Neural progenitor cell (in vitro differentiated cells): ENCODE measurements at regions not wholly inside any gene's neighbourhood (a gene's known extent, or its start where the extent isn't known, plus 50 kb on each side); places are given as distances from the start of the nearest gene placed in this dataset.

Experiments
- DNase-seq: peaks from one replicate; pipeline ENCODE4 v3.0.0-alpha.2; 2016; ENCODE audit warnings: low spot score
- H2AFZ ChIP-seq: fragments of 200-600 bp; sonication (generic); replicated peaks from 2 replicates; pipeline ENCODE4 v1.6.1; 2016; ENCODE audit warnings: antibody characterized with exemption
- H3F3A ChIP-seq: fragments of 200-600 bp; sonication (generic); 2 replicates; pipeline ENCODE4 v1.6.1; 2016; ENCODE audit warnings: antibody characterized with exemption, low read depth
- H3K27ac ChIP-seq: fragments of 200-600 bp; sonication (generic); 2 replicates; pipeline ENCODE4 v1.5.1; 2016; ENCODE audit warnings: mild to moderate bottlenecking
- H3K27me3 ChIP-seq: fragments of 200-600 bp; sonication (generic); 2 replicates; pipeline ENCODE4 v1.6.1; 2016; ENCODE audit warnings: mild to moderate bottlenecking, moderate library complexity
- H3K36me3 ChIP-seq: fragments of 200-600 bp; sonication (generic); 2 replicates; pipeline ENCODE4 v1.5.1; 2016
- H3K4me1 ChIP-seq: fragments of 200-600 bp; sonication (generic); 2 replicates; pipeline ENCODE4 v1.6.1; 2016; ENCODE audit warnings: mixed run types
- H3K4me2 ChIP-seq: fragments of 200-600 bp; sonication (generic); 2 replicates; pipeline ENCODE4 v1.6.1; 2016
- H3K4me3 ChIP-seq: fragments of 200-600 bp; sonication (generic); 2 replicates; pipeline ENCODE4 v1.5.1; 2016
- H3K79me2 ChIP-seq: fragments of 200-600 bp; sonication (generic); 2 replicates; pipeline ENCODE4 v1.6.1; 2016; ENCODE audit warnings: low read depth
- H3K9ac ChIP-seq: fragments of 200-600 bp; sonication (generic); 2 replicates; pipeline ENCODE4 v1.6.1; 2016
- H3K9me3 ChIP-seq: fragments of 200-600 bp; sonication (generic); 2 replicates; pipeline ENCODE4 v1.5.1; 2016; ENCODE audit warnings: low read depth
- H4K20me1 ChIP-seq: fragments of 200-600 bp; sonication (generic); 2 replicates; pipeline ENCODE4 v1.6.1; 2016; ENCODE audit warnings: low read depth
- H3K27ac Mint-ChIP-seq: 3 replicates; pipeline ENCODE4 v1.8.0; 2021; ENCODE audit warnings: mixed read lengths
- H3K27me3 Mint-ChIP-seq: 2 replicates; pipeline ENCODE4 v1.8.0; 2022; ENCODE audit warnings: low read depth, mild to moderate bottlenecking, inconsistent platforms, moderate library complexity, mixed read lengths; ENCODE audit not compliant: insufficient read depth
- H3K36me3 Mint-ChIP-seq: 3 replicates; pipeline ENCODE4 v1.8.0; 2021; ENCODE audit warnings: mixed read lengths
- H3K4me1 Mint-ChIP-seq: 3 replicates; pipeline ENCODE4 v1.8.0; 2021; ENCODE audit warnings: mixed read lengths
- H3K4me3 Mint-ChIP-seq: 3 replicates; pipeline ENCODE4 v1.8.0; 2021; ENCODE audit warnings: mild to moderate bottlenecking, moderate library complexity, mixed read lengths
- H3K9me3 Mint-ChIP-seq: 3 replicates; pipeline ENCODE4 v1.8.0; 2020; ENCODE audit warnings: mixed read lengths
- EZH2 ChIP-seq: fragments of 200-600 bp; sonication (generic); IDR thresholded peaks from 2 replicates; pipeline ENCODE4 v1.6.1; 2017; ENCODE audit warnings: antibody characterized with exemption, mild to moderate bottlenecking, moderate library complexity
- EZH2phosphoT487 ChIP-seq: fragments of 200-600 bp; sonication (generic); IDR thresholded peaks from 2 replicates; pipeline ENCODE4 v1.6.1; 2017; ENCODE audit warnings: antibody characterized with exemption
- TF ChIP-seq, protein P1 (sequence below): fragments of 200-600 bp; sonication (generic); IDR thresholded peaks from 2 replicates; pipeline ENCODE4 v1.5.1; 2017; ENCODE audit warnings: antibody characterized with exemption, mild to moderate bottlenecking

DNA sequence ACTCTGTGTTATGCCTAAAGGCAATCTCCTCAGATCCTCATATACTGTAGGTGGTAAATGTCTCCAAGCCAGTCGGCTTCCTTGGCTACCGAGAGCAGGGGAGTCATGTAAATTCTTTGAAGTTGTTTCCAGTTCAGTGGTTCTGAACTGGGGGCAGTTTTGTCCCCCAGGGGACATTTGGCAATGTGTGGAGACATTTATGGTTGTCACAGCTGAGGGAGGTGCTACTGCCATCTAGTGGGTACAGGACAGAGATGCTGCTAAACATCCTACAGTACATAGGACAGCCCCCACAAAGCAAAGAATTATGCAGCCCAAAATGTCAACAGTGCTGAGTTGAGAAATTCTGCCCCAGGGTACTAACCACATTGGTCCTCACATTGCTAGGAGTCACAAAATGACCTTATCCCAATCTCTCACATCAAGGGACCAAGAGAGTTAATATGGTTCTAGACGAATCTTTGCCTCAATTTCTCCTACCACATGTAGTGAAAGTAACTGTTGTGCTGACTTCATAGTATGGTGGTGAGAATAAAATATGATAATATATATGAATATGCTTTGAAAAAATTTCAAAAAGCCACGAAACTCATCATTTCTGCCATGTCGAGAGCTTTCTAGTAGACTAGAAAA, 104.4 kb upstream of the ARHGAP24 start:
- no peaks in the 10 kb centered on the region for H3K36me3 Mint-ChIP-seq
- H2AFZ ChIP-seq = no peak overlapping the region
- no peak overlapping the region for H3K4me3 Mint-ChIP-seq
- peaks cover 11% of the 10 kb centered on the region for H3K4me1 Mint-ChIP-seq
- no peaks in the 10 kb centered on the region for H3K27me3 ChIP-seq
- peaks cover 21% of the 10 kb centered on the region for H3F3A ChIP-seq
- no peak for TF ChIP-seq EZH2phosphoT487
- TF ChIP-seq, protein P1, sequence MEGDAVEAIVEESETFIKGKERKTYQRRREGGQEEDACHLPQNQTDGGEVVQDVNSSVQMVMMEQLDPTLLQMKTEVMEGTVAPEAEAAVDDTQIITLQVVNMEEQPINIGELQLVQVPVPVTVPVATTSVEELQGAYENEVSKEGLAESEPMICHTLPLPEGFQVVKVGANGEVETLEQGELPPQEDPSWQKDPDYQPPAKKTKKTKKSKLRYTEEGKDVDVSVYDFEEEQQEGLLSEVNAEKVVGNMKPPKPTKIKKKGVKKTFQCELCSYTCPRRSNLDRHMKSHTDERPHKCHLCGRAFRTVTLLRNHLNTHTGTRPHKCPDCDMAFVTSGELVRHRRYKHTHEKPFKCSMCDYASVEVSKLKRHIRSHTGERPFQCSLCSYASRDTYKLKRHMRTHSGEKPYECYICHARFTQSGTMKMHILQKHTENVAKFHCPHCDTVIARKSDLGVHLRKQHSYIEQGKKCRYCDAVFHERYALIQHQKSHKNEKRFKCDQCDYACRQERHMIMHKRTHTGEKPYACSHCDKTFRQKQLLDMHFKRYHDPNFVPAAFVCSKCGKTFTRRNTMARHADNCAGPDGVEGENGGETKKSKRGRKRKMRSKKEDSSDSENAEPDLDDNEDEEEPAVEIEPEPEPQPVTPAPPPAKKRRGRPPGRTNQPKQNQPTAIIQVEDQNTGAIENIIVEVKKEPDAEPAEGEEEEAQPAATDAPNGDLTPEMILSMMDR = peak; percentile 90
- H3K79me2 ChIP-seq = no peaks in the 10 kb centered on the region
- H3K4me3 ChIP-seq = no peak overlapping the region
- H3K27ac Mint-ChIP-seq = no peak overlapping the region
- peak; percentile 67 for DNase-seq
- H3K9me3 ChIP-seq = no peaks in the 10 kb centered on the region
- H3K9ac ChIP-seq = no peak overlapping the region
- no peaks in the 10 kb centered on the region for H3K9me3 Mint-ChIP-seq
- no peak overlapping the region for H3K4me2 ChIP-seq
- no peaks in the 10 kb centered on the region for H4K20me1 ChIP-seq
- peaks cover 2% of the 10 kb centered on the region for H3K27me3 Mint-ChIP-seq
- H3K27ac ChIP-seq = no peak overlapping the region
- peaks cover 29% of the 10 kb centered on the region for H3K4me1 ChIP-seq
- H3K36me3 ChIP-seq = no peaks in the 10 kb centered on the region

DNA sequence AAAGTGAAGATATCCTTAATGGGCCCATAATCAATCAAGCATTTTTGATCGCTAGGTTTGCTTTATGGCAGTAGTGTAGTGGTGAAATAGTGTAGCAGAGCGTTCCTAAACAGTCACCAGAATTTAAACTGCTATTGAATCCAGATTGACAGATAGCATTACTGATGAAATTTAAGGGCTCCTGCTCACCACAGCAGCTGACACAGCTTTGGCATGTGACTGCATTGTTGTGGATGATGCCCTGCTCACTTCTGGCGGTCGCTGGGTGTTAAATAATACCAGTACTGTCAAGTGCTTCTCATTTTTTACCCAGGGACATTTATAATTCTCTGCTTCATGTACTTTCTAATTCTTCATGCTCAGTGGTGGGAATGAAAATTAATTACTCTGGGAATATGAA, 102.0 kb upstream of the ARHGAP24 start:
- DNase-seq = no peak
- Histone ChIP-seq H3K4me3 (no peak overlapping the region), H4K20me1 (no peaks in the 10 kb centered on the region), H3K4me2 (no peak overlapping the region), H3K9me3 (no peaks in the 10 kb centered on the region), H3F3A (peaks cover 14% of the 10 kb centered on the region), H3K27me3 (no peaks in the 10 kb centered on the region), H3K9ac (no peak overlapping the region), H3K27ac (no peak overlapping the region), H3K36me3 (no peaks in the 10 kb centered on the region), H3K79me2 (no peaks in the 10 kb centered on the region), H3K4me1 (peaks cover 20% of the 10 kb centered on the region), H2AFZ (no peak overlapping the region)
- H3K9me3 Mint-ChIP-seq = no peaks in the 10 kb centered on the region
- H3K27me3 Mint-ChIP-seq = peaks cover 2% of the 10 kb centered on the region
- TF ChIP-seq EZH2phosphoT487 = no peak
- no peak for TF ChIP-seq EZH2
- TF ChIP-seq, protein P1 = no peak
- peaks cover 11% of the 10 kb centered on the region for H3K4me1 Mint-ChIP-seq
- no peak overlapping the region for H3K4me3 Mint-ChIP-seq
- H3K27ac Mint-ChIP-seq = no peak overlapping the region
- H3K36me3 Mint-ChIP-seq = no peaks in the 10 kb centered on the region

DNA sequence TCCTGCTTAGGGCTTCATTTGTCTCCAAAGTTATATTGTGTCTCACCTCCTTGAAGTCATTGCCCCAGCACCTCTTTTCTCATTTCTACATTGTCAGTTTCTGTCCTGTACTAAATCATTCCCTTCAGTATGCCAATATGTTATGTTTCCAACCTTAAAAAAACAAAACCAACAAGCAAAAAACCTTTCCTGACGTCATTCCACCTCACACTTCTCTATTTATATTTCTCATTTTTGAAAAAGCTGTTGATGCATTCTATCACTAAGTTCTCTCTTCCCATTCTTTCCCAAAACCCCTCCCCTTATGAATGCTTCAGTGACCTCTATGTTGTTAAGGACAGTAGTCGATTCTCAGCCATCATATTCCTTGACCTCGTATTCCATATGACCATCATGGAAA, 98.7 kb upstream of the ARHGAP24 start:
- Mint-ChIP-seq H3K4me1 (peaks cover 3% of the 10 kb centered on the region), H3K9me3 (no peaks in the 10 kb centered on the region), H3K4me3 (no peak overlapping the region), H3K36me3 (no peaks in the 10 kb centered on the region), H3K27ac (no peak overlapping the region), H3K27me3 (peaks cover 2% of the 10 kb centered on the region)
- no peaks in the 10 kb centered on the region for H3K36me3 ChIP-seq
- H3K4me2 ChIP-seq = no peak overlapping the region
- no peak for DNase-seq
- no peaks in the 10 kb centered on the region for H3F3A ChIP-seq
- H3K4me3 ChIP-seq = no peak overlapping the region
- H3K27me3 ChIP-seq = no peaks in the 10 kb centered on the region
- no peak overlapping the region for H3K27ac ChIP-seq
- TF ChIP-seq, protein P1 = no peak
- TF ChIP-seq EZH2phosphoT487 = no peak
- TF ChIP-seq EZH2 = no peak
- no peaks in the 10 kb centered on the region for H4K20me1 ChIP-seq
- H3K79me2 ChIP-seq = no peaks in the 10 kb centered on the region
- no peak overlapping the region for H3K9ac ChIP-seq
- no peaks in the 10 kb centered on the region for H3K4me1 ChIP-seq
- no peaks in the 10 kb centered on the region for H3K9me3 ChIP-seq
- H2AFZ ChIP-seq = no peak overlapping the region
